ENCODE measurements at regions not wholly inside any gene's neighbourhood (a gene's known extent, or its start where the extent isn't known, plus 50 kb on each side); places are given as distances from the start of the nearest gene placed in this dataset.

GRCh38 chr5:6058055-6058715, 320.2 kb downstream of the MED10 start:
- no peak for DNase-seq (ENCODE audit: low spot score in 2 of 2, unreplicated experiment in 2 of 2)
- no peaks in the 10 kb centered on the region for H3K4me1 Mint-ChIP-seq
- TF ChIP-seq CTCF (IDR thresholded peaks at IDR 0.05; ENCODE audit: unreplicated experiment) = no peak
- no peak overlapping the region for H3K27ac Mint-ChIP-seq
- H3K27me3 Mint-ChIP-seq (ENCODE audit: low read depth) = peaks cover 15% of the 10 kb centered on the region
- H3K9me3 Mint-ChIP-seq = no peaks in the 10 kb centered on the region
- H3K4me3 Mint-ChIP-seq = no peak overlapping the region
- H3K36me3 Mint-ChIP-seq = no peaks in the 10 kb centered on the region

- Mint-ChIP-seq H3K27me3 (ENCODE audit: low read depth) (peaks cover 19% of the 10 kb centered on the region), H3K4me1 (no peaks in the 10 kb centered on the region), H3K27ac (no peak overlapping the region), H3K9me3 (peaks cover 7% of the 10 kb centered on the region), H3K36me3 (no peaks in the 10 kb centered on the region), H3K4me3 (no peak overlapping the region)
- TF ChIP-seq CTCF (IDR thresholded peaks at IDR 0.05; ENCODE audit: unreplicated experiment) = no peak
- DNase-seq (ENCODE audit: low spot score in 2 of 2, unreplicated experiment in 2 of 2) = no peak
Measured at GRCh38 chr5:6056280-6056679, 322.1 kb downstream of the MED10 start.

GRCh38 chr5:6049662-6050061, 328.7 kb downstream of the MED10 start:
- peaks cover 36% of the 10 kb centered on the region for H3K27me3 Mint-ChIP-seq (ENCODE audit: low read depth)
- H3K36me3 Mint-ChIP-seq = no peaks in the 10 kb centered on the region
- no peak overlapping the region for H3K4me3 Mint-ChIP-seq
- H3K4me1 Mint-ChIP-seq = peaks cover 6% of the 10 kb centered on the region
- H3K9me3 Mint-ChIP-seq = peaks cover 17% of the 10 kb centered on the region
- no peak overlapping the region for H3K27ac Mint-ChIP-seq
- no peak for TF ChIP-seq CTCF (IDR thresholded peaks at IDR 0.05; ENCODE audit: unreplicated experiment)
- DNase-seq (ENCODE audit: low spot score in 2 of 2, unreplicated experiment in 2 of 2) = no peak

- Mint-ChIP-seq H3K27me3 (ENCODE audit: low read depth) (peaks cover 35% of the 10 kb centered on the region), H3K36me3 (no peaks in the 10 kb centered on the region), H3K27ac (no peak overlapping the region), H3K4me3 (no peak overlapping the region), H3K4me1 (peaks cover 6% of the 10 kb centered on the region), H3K9me3 (peaks cover 17% of the 10 kb centered on the region)
- no peak for TF ChIP-seq CTCF (IDR thresholded peaks at IDR 0.05; ENCODE audit: unreplicated experiment)
- no peak for DNase-seq (ENCODE audit: low spot score in 2 of 2, unreplicated experiment in 2 of 2)
Measured at GRCh38 chr5:6048746-6049145, 329.6 kb downstream of the MED10 start.

GRCh38 chr5:6046296-6046967, 331.9 kb downstream of the MED10 start:
- Mint-ChIP-seq H3K36me3 (no peaks in the 10 kb centered on the region), H3K27ac (no peak overlapping the region), H3K27me3 (ENCODE audit: low read depth) (peaks cover 29% of the 10 kb centered on the region), H3K4me1 (peaks cover 6% of the 10 kb centered on the region), H3K4me3 (no peak overlapping the region), H3K9me3 (peaks cover 9% of the 10 kb centered on the region)
- no peak for DNase-seq (ENCODE audit: low spot score in 2 of 2, unreplicated experiment in 2 of 2)
- no peak for TF ChIP-seq CTCF (IDR thresholded peaks at IDR 0.05; ENCODE audit: unreplicated experiment)

All from mesothelial cell of epicardium (in vitro differentiated cells).